Uterus (tissue), 3 donors: ENCODE measurements at regions not wholly inside any gene's neighbourhood (a gene's known extent, or its start where the extent isn't known, plus 50 kb on each side); places are given as distances from the start of the nearest gene placed in this dataset.
"Not testable (repeated sequence)": the region's sequence is repeated elsewhere in the genome, so short reads cannot be mapped to it uniquely, and the experiment has no call there.

ENCODE experiments used
- DNase-seq, 2 donors: peaks; one replicate each; pipeline ENCODE4 v3.0.0-alpha.2; 2019 to 2020
- H3K27ac ChIP-seq, 2 donors: fragments of 200-600 bp; sonication (generic); 1 replicate in 1 of 2; 2 replicates in 1 of 2; pipeline ENCODE4 v1.5.1; 2016 to 2018
- H3K27me3 ChIP-seq, 2 donors: fragments of 200-600 bp; sonication (generic); one replicate each; pipeline ENCODE4 v1.5.1; 2018 to 2019; ENCODE audit warnings: control low read depth in 1 of 2
- H3K36me3 ChIP-seq, 2 donors: fragments of 200-600 bp; sonication (generic); one replicate each; pipeline ENCODE4 v1.5.1; 2019; ENCODE audit warnings: control low read depth in 1 of 2
- H3K4me1 ChIP-seq, 2 donors: fragments of 200-600 bp; sonication (generic); one replicate each; pipeline ENCODE4 v1.5.1; 2018 to 2019; ENCODE audit warnings: control low read depth in 1 of 2
- H3K4me3 ChIP-seq, 2 donors: fragments of 200-600 bp; sonication (generic); 1 replicate in 1 of 2; 2 replicates in 1 of 2; pipeline ENCODE4 v1.5.1; 2018 to 2019; ENCODE audit warnings: mild to moderate bottlenecking in 1 of 2
- H3K9me3 ChIP-seq, 2 donors: fragments of 200-600 bp; sonication (generic); one replicate each; pipeline ENCODE4 v1.5.1; 2019; ENCODE audit warnings: control low read depth in 1 of 2
- POLR2A ChIP-seq, 2 donors: fragments of 450-650 bp; IDR thresholded peaks; one replicate each; pipeline ENCODE4 v1.6.1; 2016; ENCODE audit warnings: antibody characterized with exemption in 2 of 2, mild to moderate bottlenecking in 1 of 2, moderate library complexity in 1 of 2
- intact Hi-C: fragments of 100-400 bp; cut with DNase I; formaldehyde crosslinking; loops from one replicate; pipeline ENCODE4 v1.15.1; 2023; ENCODE audit warnings: low total_unique reads
- TF ChIP-seq, protein P1 (sequence below), 4 experiments: fragments of 200-600 bp in 2 of 4; fragments of 450-650 bp in 2 of 4; sonication (generic) in 2 of 4; IDR thresholded peaks; one replicate each; pipeline ENCODE4 v1.5.1; 2016 to 2019; ENCODE audit warnings: antibody characterized with exemption in 4 of 4, mild to moderate bottlenecking in 2 of 4, moderate library complexity in 1 of 4
- donor health status: DM: yes; HTN: yes; CAD: no.

- Histone ChIP-seq H3K4me3 (no peak overlapping the region), H3K9me3 (no peaks in the 10 kb centered on the region), H3K27me3 (no peaks in the 10 kb centered on the region), H3K4me1 (no peaks in the 10 kb centered on the region), H3K36me3 (no peaks in the 10 kb centered on the region), H3K27ac (no peak overlapping the region)
- no peak for DNase-seq
- intact Hi-C loops = no loop called here
- TF ChIP-seq, protein P1, sequence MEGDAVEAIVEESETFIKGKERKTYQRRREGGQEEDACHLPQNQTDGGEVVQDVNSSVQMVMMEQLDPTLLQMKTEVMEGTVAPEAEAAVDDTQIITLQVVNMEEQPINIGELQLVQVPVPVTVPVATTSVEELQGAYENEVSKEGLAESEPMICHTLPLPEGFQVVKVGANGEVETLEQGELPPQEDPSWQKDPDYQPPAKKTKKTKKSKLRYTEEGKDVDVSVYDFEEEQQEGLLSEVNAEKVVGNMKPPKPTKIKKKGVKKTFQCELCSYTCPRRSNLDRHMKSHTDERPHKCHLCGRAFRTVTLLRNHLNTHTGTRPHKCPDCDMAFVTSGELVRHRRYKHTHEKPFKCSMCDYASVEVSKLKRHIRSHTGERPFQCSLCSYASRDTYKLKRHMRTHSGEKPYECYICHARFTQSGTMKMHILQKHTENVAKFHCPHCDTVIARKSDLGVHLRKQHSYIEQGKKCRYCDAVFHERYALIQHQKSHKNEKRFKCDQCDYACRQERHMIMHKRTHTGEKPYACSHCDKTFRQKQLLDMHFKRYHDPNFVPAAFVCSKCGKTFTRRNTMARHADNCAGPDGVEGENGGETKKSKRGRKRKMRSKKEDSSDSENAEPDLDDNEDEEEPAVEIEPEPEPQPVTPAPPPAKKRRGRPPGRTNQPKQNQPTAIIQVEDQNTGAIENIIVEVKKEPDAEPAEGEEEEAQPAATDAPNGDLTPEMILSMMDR (IDR thresholded peaks at IDR 0.05) = no peak
- no peak for TF ChIP-seq POLR2A (IDR thresholded peaks at IDR 0.05)
Observed at GRCh38 chr4:31788676-31789075, 1068.5 kb downstream of the PCDH7 start.

DNA sequence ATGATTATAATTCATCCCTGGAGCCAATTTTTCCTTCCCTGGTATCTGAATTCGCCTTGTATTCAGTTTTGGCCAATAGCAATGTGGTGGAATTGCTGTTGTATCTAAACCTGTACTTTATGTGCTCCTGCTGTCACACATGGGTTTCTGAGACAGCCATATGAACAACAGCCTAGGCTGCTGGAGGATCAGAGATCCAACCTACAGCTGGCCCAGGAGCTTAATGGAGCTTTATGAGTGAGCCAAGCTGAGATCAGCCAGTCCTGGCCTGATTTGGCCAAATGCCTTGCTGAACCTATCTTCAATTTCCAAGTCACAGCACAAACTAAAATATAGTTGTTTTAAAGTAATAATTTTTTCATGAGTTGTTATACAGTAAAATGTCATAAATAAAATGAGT, 1071.5 kb downstream of the PCDH7 start:
- no peak overlapping the region for H3K27ac ChIP-seq
- no peak for DNase-seq
- intact Hi-C loops = no loop called here
- no peak for TF ChIP-seq POLR2A (IDR thresholded peaks at IDR 0.05)
- TF ChIP-seq, protein P1 (IDR thresholded peaks at IDR 0.05) = no peak
- H3K4me3 ChIP-seq = no peak overlapping the region
- H3K27me3 ChIP-seq = no peaks in the 10 kb centered on the region
- H3K4me1 ChIP-seq = no peaks in the 10 kb centered on the region
- no peaks in the 10 kb centered on the region for H3K36me3 ChIP-seq
- H3K9me3 ChIP-seq = no peaks in the 10 kb centered on the region

- no peaks in the 10 kb centered on the region for H3K9me3 ChIP-seq
- no peak overlapping the region for H3K4me3 ChIP-seq
- intact Hi-C loops = no loop called here
- TF ChIP-seq POLR2A (IDR thresholded peaks at IDR 0.05) = no peak
- no peaks in the 10 kb centered on the region for H3K36me3 ChIP-seq
- H3K27ac ChIP-seq = no peak overlapping the region
- H3K27me3 ChIP-seq = no peaks in the 10 kb centered on the region
- no peaks in the 10 kb centered on the region for H3K4me1 ChIP-seq
- DNase-seq = no peak
Observed at GRCh38 chr4:31793907-31794306, 1073.7 kb downstream of the PCDH7 start.

DNA sequence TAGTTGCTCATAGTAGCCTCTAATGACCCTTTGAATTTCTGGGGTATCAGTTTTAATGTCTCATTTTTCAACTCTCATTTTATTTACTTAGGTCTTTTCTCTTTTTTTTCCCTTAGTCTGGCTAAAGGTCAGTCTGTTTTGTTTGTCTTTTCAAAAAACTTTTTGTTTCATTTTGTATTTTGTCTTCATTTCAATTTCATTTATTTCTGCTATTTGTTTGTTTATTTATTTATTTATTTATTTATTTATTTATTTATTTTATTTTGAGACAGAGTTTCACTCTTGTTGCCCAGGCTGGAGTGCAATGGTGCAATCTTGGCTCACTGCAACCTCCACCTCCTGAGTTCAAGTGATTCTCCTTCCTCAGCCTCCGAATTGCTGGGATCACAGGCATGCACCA, 1076.9 kb downstream of the PCDH7 start:
- H3K4me3 ChIP-seq, H3K36me3 ChIP-seq, H3K9me3 ChIP-seq, H3K27ac ChIP-seq, intact Hi-C loops, DNase-seq, H3K4me1 ChIP-seq, H3K27me3 ChIP-seq: not testable (repeated sequence)

DNA sequence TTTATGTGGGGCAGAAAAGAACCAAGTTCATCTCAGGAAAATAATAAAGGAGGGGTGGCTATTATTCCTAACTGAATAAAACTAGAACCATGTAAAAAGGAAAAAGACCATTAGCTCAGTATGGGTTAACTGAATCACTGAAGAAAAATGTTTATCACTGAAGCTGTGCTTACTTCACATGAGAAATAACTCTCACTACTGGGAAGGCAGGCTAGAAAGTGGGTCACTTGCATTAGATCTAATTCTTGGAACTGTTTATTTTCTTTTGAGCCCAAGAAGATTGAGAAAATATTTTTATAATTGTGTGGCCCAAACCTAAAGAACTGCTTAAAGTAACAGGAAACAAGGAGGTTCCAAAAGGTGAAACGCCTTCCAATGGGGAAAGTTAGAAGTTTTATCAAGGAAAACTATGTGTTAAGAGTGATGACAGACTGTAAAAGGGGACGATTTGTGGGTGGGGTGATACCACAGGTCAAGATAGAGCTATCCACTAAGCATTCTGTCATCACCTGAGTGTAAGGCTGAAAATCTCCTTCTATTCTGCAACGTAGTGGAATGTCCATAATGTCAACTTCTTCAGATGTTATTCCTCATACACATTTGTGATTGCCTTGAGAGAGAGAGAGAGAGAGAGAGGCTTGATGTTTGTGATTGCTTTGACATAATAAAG, 1083.5 kb downstream of the PCDH7 start:
- no peak for TF ChIP-seq POLR2A (IDR thresholded peaks at IDR 0.05)
- TF ChIP-seq, protein P1 (IDR thresholded peaks at IDR 0.05) = no peak
- H3K4me1 ChIP-seq = no peaks in the 10 kb centered on the region
- no peaks in the 10 kb centered on the region for H3K27me3 ChIP-seq
- DNase-seq = no peak
- H3K4me3 ChIP-seq = no peak overlapping the region
- H3K27ac ChIP-seq = no peak overlapping the region
- no peaks in the 10 kb centered on the region for H3K9me3 ChIP-seq
- no peaks in the 10 kb centered on the region for H3K36me3 ChIP-seq
- intact Hi-C loops = no loop called here

DNA sequence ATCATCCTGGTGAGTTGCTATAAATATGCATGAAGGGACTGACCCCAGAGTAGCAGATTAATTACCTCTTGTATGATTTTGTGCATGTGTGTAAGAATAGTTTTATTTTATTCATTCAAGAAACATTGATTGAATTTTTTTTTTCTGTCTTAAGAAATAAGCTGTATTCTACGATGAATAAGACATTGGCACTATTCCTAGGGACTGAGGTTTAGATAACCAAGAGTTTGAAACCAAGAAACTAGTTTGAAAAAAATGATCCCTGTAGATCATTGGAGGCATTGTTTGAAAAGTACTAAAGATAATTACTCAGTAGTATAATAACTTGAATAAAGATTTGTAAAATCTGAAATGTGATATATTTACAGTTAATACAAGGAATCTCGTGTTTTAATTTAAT, 1086.9 kb downstream of the PCDH7 start:
- Histone ChIP-seq H3K4me1 (no peaks in the 10 kb centered on the region), H3K4me3 (no peak overlapping the region), H3K27me3 (no peaks in the 10 kb centered on the region), H3K27ac (no peak overlapping the region), H3K36me3 (no peaks in the 10 kb centered on the region), H3K9me3 (no peaks in the 10 kb centered on the region)
- intact Hi-C loops = no loop called here
- TF ChIP-seq, protein P1 (IDR thresholded peaks at IDR 0.05) = no peak
- no peak for TF ChIP-seq POLR2A (IDR thresholded peaks at IDR 0.05)
- DNase-seq = no peak
